ENCODE measurements at regions not wholly inside any gene's neighbourhood (a gene's known extent, or its start where the extent isn't known, plus 50 kb on each side); places are given as distances from the start of the nearest gene placed in this dataset.
"Not testable (repeated sequence)": the region's sequence is repeated elsewhere in the genome, so short reads cannot be mapped to it uniquely, and the experiment has no call there.

- H3K4me3 ChIP-seq (replicated peaks; ENCODE audit: low read depth, low read length); DNase-seq (ENCODE audit: low read depth): not testable (repeated sequence)
Observed at GRCh38 chr1:176396604-176397395, 66.2 kb upstream of the PAPPA2 start.

- no peak for TF ChIP-seq CTCF (IDR thresholded peaks at IDR 0.05; ENCODE audit: low read length, missing control alignments)
Observed at GRCh38 chr1:176391621-176392020, 71.4 kb upstream of the PAPPA2 start.

GRCh38 chr1:176384841-176385240, 78.1 kb upstream of the PAPPA2 start:
- no peak for TF ChIP-seq CTCF (IDR thresholded peaks at IDR 0.05; ENCODE audit: low read length, missing control alignments)
- no peak overlapping the region for H3K4me3 ChIP-seq (replicated peaks; ENCODE audit: low read depth, low read length)
- DNase-seq (ENCODE audit: low read depth), result no peak

More at GRCh38 chr1:176391621-176392020, 71.4 kb upstream of the PAPPA2 start:
- DNase-seq (ENCODE audit: low read depth), result no peak
- no peak overlapping the region for H3K4me3 ChIP-seq (replicated peaks; ENCODE audit: low read depth, low read length)

- no peak for DNase-seq (ENCODE audit: low read depth)
- H3K4me3 ChIP-seq (replicated peaks; ENCODE audit: low read depth, low read length), result no peak overlapping the region
- TF ChIP-seq CTCF (IDR thresholded peaks at IDR 0.05; ENCODE audit: low read length, missing control alignments), result no peak
Observed at GRCh38 chr1:176382163-176382562, 80.8 kb upstream of the PAPPA2 start.

GRCh38 chr1:176379626-176380339, 83.2 kb upstream of the PAPPA2 start:
- TF ChIP-seq CTCF (IDR thresholded peaks at IDR 0.05; ENCODE audit: low read length, missing control alignments), result no peak
- no peak overlapping the region for H3K4me3 ChIP-seq (replicated peaks; ENCODE audit: low read depth, low read length)
- DNase-seq (ENCODE audit: low read depth), result no peak

GRCh38 chr1:176374967-176375569, 87.9 kb upstream of the PAPPA2 start:
- DNase-seq (ENCODE audit: low read depth), result peak; percentile 78
- TF ChIP-seq CTCF (IDR thresholded peaks at IDR 0.05; ENCODE audit: low read length, missing control alignments), result peak; percentile 96

GRCh38 chr1:176364236-176364905, 98.6 kb upstream of the PAPPA2 start:
- DNase-seq (ENCODE audit: low read depth), result no peak
- TF ChIP-seq CTCF (IDR thresholded peaks at IDR 0.05; ENCODE audit: low read length, missing control alignments), result no peak
- H3K4me3 ChIP-seq (replicated peaks; ENCODE audit: low read depth, low read length), result no peak overlapping the region

More at GRCh38 chr1:176374967-176375569, 87.9 kb upstream of the PAPPA2 start:
- no peak overlapping the region for H3K4me3 ChIP-seq (replicated peaks; ENCODE audit: low read depth, low read length)

- DNase-seq (ENCODE audit: low read depth), result not testable (repeated sequence)
Observed at GRCh38 chr1:176349135-176349715, 113.8 kb upstream of the PAPPA2 start.

More at GRCh38 chr1:176349135-176349715, 113.8 kb upstream of the PAPPA2 start:
- not testable (repeated sequence) for H3K4me3 ChIP-seq (replicated peaks; ENCODE audit: low read depth, low read length)

Measured in fibroblast of pulmonary artery (primary cell).